H1 (cell line): ENCODE measurements at regions not wholly inside any gene's neighbourhood (a gene's known extent, or its start where the extent isn't known, plus 50 kb on each side); places are given as distances from the start of the nearest gene placed in this dataset.
A peak's percentile ranks its signal among the peaks of the same experiment; 100 is the strongest.

Experiments
- CTCF ChIA-PET: fragments of 300-600 bp; sonication (Branson Sonifier 250); formaldehyde crosslinking; loops from one replicate; lab custom pipeline; 2021; ENCODE audit not compliant: partially characterized antibody; lab: Charles Lee
- POLR2A ChIA-PET: fragments of 300-600 bp; sonication (Branson Sonifier 250); formaldehyde crosslinking; loops from one replicate; lab custom pipeline; 2021; ENCODE audit warnings: inconsistent platforms; ENCODE audit not compliant: partially characterized antibody; lab: Charles Lee
- DNase-seq, 2 experiments: peaks; one replicate each; pipeline versions ENCODE4 v3.0.0 to v3.0.0-alpha.2; 2010 to 2022; ENCODE audit warnings: low spot score in 2 of 2, low read depth in 1 of 2, mixed read lengths in 1 of 2
- FAIRE-seq: peaks from 2 replicates; lab custom pipeline; 2011; peaks lifted over from hg19 to GRCh38; lab: Jason Lieb, UNC
- H2AFZ ChIP-seq: 2 replicates; pipeline ENCODE4 v1.8.1; 2012; ENCODE audit warnings: low read length, inconsistent platforms
- H2AK5ac ChIP-seq: 2 replicates; pipeline ENCODE4 v1.6.1; 2013; ENCODE audit warnings: low read depth, low read length
- H2BK120ac ChIP-seq: replicated peaks from 2 replicates; pipeline ENCODE3; 2013; ENCODE audit warnings: low read depth, low read length, inconsistent platforms
- H2BK12ac ChIP-seq: 2 replicates; pipeline ENCODE4 v1.6.1; 2013; ENCODE audit warnings: low read depth, low read length
- H2BK15ac ChIP-seq: 2 replicates; pipeline ENCODE4 v1.6.1; 2013; ENCODE audit warnings: low read length
- H2BK20ac ChIP-seq: 2 replicates; pipeline ENCODE4 v1.6.1; 2013; ENCODE audit warnings: low read length
- H2BK5ac ChIP-seq: 2 replicates; pipeline ENCODE4 v1.6.1; 2013; ENCODE audit warnings: low read depth, low read length
- H3K14ac ChIP-seq: 2 replicates; pipeline ENCODE4 v1.6.1; 2013; ENCODE audit warnings: inconsistent platforms; ENCODE audit not compliant: insufficient read length
- H3K18ac ChIP-seq: 2 replicates; pipeline ENCODE4 v1.6.1; 2013; ENCODE audit warnings: low read length; ENCODE audit errors: extremely low read depth
- H3K23ac ChIP-seq: 2 replicates; pipeline ENCODE4 v1.6.1; 2013; ENCODE audit warnings: inconsistent platforms; ENCODE audit not compliant: insufficient read length
- H3K23me2 ChIP-seq: 2 replicates; pipeline ENCODE4 v1.6.1; 2013; ENCODE audit warnings: low read depth, low read length
- H3K27ac ChIP-seq: 2 replicates; pipeline ENCODE4 v1.6.1; 2011; ENCODE audit warnings: low read depth, low read length, inconsistent platforms
- H3K27me3 ChIP-seq, 4 experiments: replicated peaks in 1 of 4; 1 replicate in 1 of 4; 2 replicates in 3 of 4; pipeline versions ENCODE4 v1.6.1 to v1.8.1; 2011 to 2013; ENCODE audit warnings: low read length in 3 of 4, mild to moderate bottlenecking in 3 of 4, inconsistent platforms in 2 of 4, mixed read lengths in 2 of 4, moderate library complexity in 1 of 4; ENCODE audit not compliant: control insufficient read depth in 3 of 4, insufficient read depth in 3 of 4; ENCODE audit errors: extremely low read depth in 1 of 4
- H3K36me3 ChIP-seq, 4 experiments: 2 replicates each; pipeline versions ENCODE4 v1.6.1 to v1.8.1; 2011 to 2013; ENCODE audit warnings: mild to moderate bottlenecking in 4 of 4, low read length in 3 of 4, moderate library complexity in 2 of 4, control low read depth in 1 of 4, inconsistent platforms in 1 of 4; ENCODE audit not compliant: insufficient read depth in 4 of 4, control insufficient read depth in 2 of 4
- H3K4ac ChIP-seq: replicated peaks from 2 replicates; pipeline ENCODE3; 2013; ENCODE audit warnings: low read length, low read depth, mixed read lengths, inconsistent platforms; ENCODE audit not compliant: insufficient read length
- H3K4me1 ChIP-seq, 4 experiments: replicated peaks in 1 of 4; 1 replicate in 1 of 4; 2 replicates in 3 of 4; pipeline versions ENCODE4 v1.6.1 to v1.8.1; 2011 to 2013; ENCODE audit warnings: low read length in 3 of 4, inconsistent platforms in 2 of 4, mixed read lengths in 1 of 4; ENCODE audit not compliant: insufficient read depth in 4 of 4, control insufficient read depth in 3 of 4
- H3K4me2 ChIP-seq, 2 experiments: 2 replicates each; pipeline versions ENCODE4 v1.6.1 to v1.8.1; 2011 to 2013; ENCODE audit warnings: low read depth in 2 of 2, low read length in 2 of 2, control low read depth in 1 of 2, inconsistent platforms in 1 of 2, mild to moderate bottlenecking in 1 of 2; ENCODE audit not compliant: insufficient read depth in 1 of 2
- H3K4me3 ChIP-seq, 4 experiments: fragments of 200-600, 300-600 bp in 1 of 4; sonication (generic), shearing (Covaris generic), sonication (Bioruptor Twin) in 1 of 4; 2 replicates each; pipeline versions ENCODE4 v1.5.1 to v1.8.1; 2011 to 2016; ENCODE audit warnings: low read length in 4 of 4, low read depth in 3 of 4, control low read depth in 2 of 4, inconsistent platforms in 2 of 4, mild to moderate bottlenecking in 2 of 4, mixed read lengths in 1 of 4, moderate library complexity in 1 of 4; ENCODE audit not compliant: insufficient read depth in 2 of 4; ENCODE audit errors: extremely low read depth in 1 of 4
- H3K56ac ChIP-seq: replicated peaks from 2 replicates; pipeline ENCODE3; 2013; ENCODE audit warnings: low read depth, mild to moderate bottlenecking, mixed read lengths, low read length, inconsistent platforms; ENCODE audit not compliant: insufficient read length
- H3K79me1 ChIP-seq: 2 replicates; pipeline ENCODE4 v1.6.1; 2013; ENCODE audit warnings: low read depth, low read length, control low read depth
- H3K79me2 ChIP-seq, 2 experiments: 2 replicates each; pipeline versions ENCODE4 v1.6.1 to v1.8.1; 2012 to 2013; ENCODE audit warnings: low read length in 2 of 2, mild to moderate bottlenecking in 2 of 2, inconsistent platforms in 1 of 2; ENCODE audit not compliant: insufficient read depth in 2 of 2, control insufficient read depth in 1 of 2
- H3K9ac ChIP-seq, 4 experiments: replicated peaks in 1 of 4; 1 replicate in 1 of 4; 2 replicates in 3 of 4; pipeline versions ENCODE4 v1.6.1 to v1.8.1; 2011 to 2013; ENCODE audit warnings: low read depth in 3 of 4, low read length in 3 of 4, control low read depth in 2 of 4, mild to moderate bottlenecking in 2 of 4, moderate library complexity in 2 of 4, inconsistent platforms in 1 of 4; ENCODE audit errors: extremely low read depth in 1 of 4
- H3K9me3 ChIP-seq, 2 experiments: 2 replicates each; pipeline versions ENCODE4 v1.6.1 to v1.8.1; 2012 to 2013; ENCODE audit warnings: mild to moderate bottlenecking in 2 of 2, moderate library complexity in 2 of 2, control low read depth in 1 of 2, inconsistent platforms in 1 of 2, low read depth in 1 of 2, low read length in 1 of 2, mixed read lengths in 1 of 2; ENCODE audit not compliant: insufficient read depth in 2 of 2
- H4K20me1 ChIP-seq, 2 experiments: replicated peaks in 1 of 2; 2 replicates each; pipeline versions ENCODE3 to v1.8.1; 2011 to 2013; ENCODE audit warnings: inconsistent platforms in 2 of 2, low read length in 2 of 2, mild to moderate bottlenecking in 1 of 2; ENCODE audit not compliant: insufficient read depth in 2 of 2, control insufficient read depth in 1 of 2
- H4K5ac ChIP-seq: 2 replicates; pipeline ENCODE4 v1.6.1; 2013; ENCODE audit warnings: low read length, low read depth, mixed read lengths, inconsistent platforms; ENCODE audit not compliant: insufficient read length
- H4K8ac ChIP-seq: 2 replicates; pipeline ENCODE4 v1.8.0; 2013; ENCODE audit warnings: mild to moderate bottlenecking, moderate library complexity, low read length, inconsistent platforms; ENCODE audit not compliant: insufficient read depth; ENCODE audit errors: extremely low read depth
- H4K91ac ChIP-seq: replicated peaks from 2 replicates; pipeline ENCODE3; 2013; ENCODE audit warnings: low read length, mixed read lengths, inconsistent platforms; ENCODE audit not compliant: insufficient read length
- ASH2L ChIP-seq: fragments of 200-600, 300-600 bp; sonication (generic); IDR thresholded peaks from one replicate; pipeline ENCODE4 v1.7.1; 2017; ENCODE audit warnings: low read length
- HDAC6 ChIP-seq: IDR thresholded peaks from one replicate; pipeline ENCODE4 v1.7.1; 2012; ENCODE audit warnings: low read depth, mild to moderate bottlenecking, inconsistent platforms, low read length, moderate library complexity
- JUND ChIP-seq: IDR thresholded peaks from 2 replicates; pipeline ENCODE4 v1.6.1; 2011; ENCODE audit warnings: mild to moderate bottlenecking, improper control_type of control experiment, low read length
- PHF8 ChIP-seq: fragments of 200-600 bp; sonication (generic); conservative IDR thresholded peaks from 2 replicates; pipeline ENCODE4 v1.7.1; 2012; ENCODE audit warnings: low read depth, mild to moderate bottlenecking, inconsistent platforms, low read length, moderate library complexity
- RNF2 ChIP-seq: fragments of 200-900, 300-1000 bp; sonication (generic); IDR thresholded peaks from 2 replicates; pipeline ENCODE4 v1.7.1; 2016; ENCODE audit warnings: borderline replicate concordance, low read depth, mild to moderate bottlenecking, antibody characterized with exemption, low read length; ENCODE audit not compliant: poor library complexity, severe bottlenecking; ENCODE audit errors: missing control alignments
- RXRA ChIP-seq: IDR thresholded peaks from 2 replicates; pipeline ENCODE4 v1.6.1; 2011; ENCODE audit warnings: low read depth, mild to moderate bottlenecking, low read length, moderate library complexity; ENCODE audit not compliant: insufficient read depth
- SIX5 ChIP-seq: IDR thresholded peaks from 2 replicates; pipeline ENCODE4 v1.6.1; 2011; ENCODE audit warnings: mild to moderate bottlenecking, low read depth, low read length
- TAF7 ChIP-seq: optimal IDR thresholded peaks from 2 replicates; pipeline ENCODE3; 2011; ENCODE audit warnings: low read depth, mild to moderate bottlenecking, inconsistent platforms, low read length, moderate library complexity, borderline replicate concordance
- TCF12 ChIP-seq: IDR thresholded peaks from 2 replicates; pipeline ENCODE4 v1.6.1; 2011; ENCODE audit warnings: low read depth, mild to moderate bottlenecking, low read length
- WGBS, 2 experiments: shearing (Covaris generic) in 1 of 2; methylation state at CpG; one replicate each; pipeline versions ENCODE4 v1.1.6 to v1.1.7; 2013 to 2015; ENCODE audit warnings: low lambda C conversion rate in 2 of 2, mixed read lengths in 2 of 2, inconsistent platforms in 1 of 2, low coverage in 1 of 2, missing lambda C conversion rate in 1 of 2; ENCODE audit not compliant: insufficient replicate concordance in 2 of 2, insufficient coverage in 1 of 2, insufficient read length in 1 of 2; ENCODE audit errors: extremely low coverage in 1 of 2, missing lambda C conversion rate in 1 of 2; 5-methylcytosine and 5-hydroxymethylcytosine counted together
- TF ChIP-seq, protein P1 (sequence below): IDR thresholded peaks from 2 replicates; pipeline ENCODE4 v1.6.1; 2011; ENCODE audit warnings: low read length, improper control_type of control experiment
- TF ChIP-seq, protein P2 (sequence below): IDR thresholded peaks from 2 replicates; pipeline ENCODE4 v1.6.1; 2012; ENCODE audit warnings: inconsistent platforms

- Histone ChIP-seq H2BK5ac (peak overlapping the region; percentile 98; the same call in 1 of the 2 replicates), H4K8ac (no peak overlapping the region), H3K18ac (peak overlapping the region; percentile 80), H2BK12ac (peak overlapping the region; percentile 98), H2BK20ac (peak overlapping the region; percentile 100), H2BK120ac (peak overlapping the region; percentile 99), H4K5ac (peak overlapping the region; percentile 2), H4K91ac (peak overlapping the region; percentile 83), H3K79me1 (no peaks in the 10 kb centered on the region), H2AK5ac (peak overlapping the region; percentile 89), H3K4me2 (peak overlapping the region; percentile 8 to 41; a peak in 2 of 4 replicates), H3K27me3 (peaks cover 0 to 1% (median 0%) of the 10 kb centered on the region in 4 experiments; a peak in 1 of 7 replicates), H3K4ac (peak overlapping the region; percentile 28), H3K4me3 (peak overlapping the region in 1 of 4 experiments; percentile 23; a peak in 1 of 8 replicates), H3K79me2 (no peaks in the 10 kb centered on the region), H2BK15ac (no peak overlapping the region), H3K4me1 (peaks cover 2 to 20% (median 11%) of the 10 kb centered on the region in 4 experiments; a peak in 6 of 7 replicates), H3K36me3 (peaks cover 0 to 14% (median 6%) of the 10 kb centered on the region in 4 experiments; a peak in 2 of 8 replicates), H3K23me2 (no peaks in the 10 kb centered on the region; the same call in 1 of the 2 replicates), H4K20me1 (no peaks in the 10 kb centered on the region), H3K9me3 (peaks cover 22 to 32% of the 10 kb centered on the region in 2 experiments), H3K27ac (peak overlapping the region; percentile 24), H3K23ac (no peak overlapping the region), H3K14ac (no peak overlapping the region), H3K56ac (no peak overlapping the region), H2AFZ (no peak overlapping the region), H3K9ac (no peak overlapping the region)
- POLR2A ChIA-PET = interaction anchor here (0.7 to 1.6 kb wide), 4 partner anchors 10 to 114 kb away, joined by 3 to 4 read pairs (median 4); no protein-coding TSS in a partner anchor
- CTCF ChIA-PET = interaction anchor here (0.7 to 2.0 kb wide), 3 partner anchors 10 to 13 kb away, joined by 3 to 9 read pairs (median 4); no protein-coding TSS in a partner anchor
- DNase-seq = no peak
- no peak for FAIRE-seq
- 63% methylated on average over 1 of the region's 1 CpG; no CpG with 5 or more reads in 1 of the 2 experiments for WGBS, 2 experiments
- TF ChIP-seq, protein P1, sequence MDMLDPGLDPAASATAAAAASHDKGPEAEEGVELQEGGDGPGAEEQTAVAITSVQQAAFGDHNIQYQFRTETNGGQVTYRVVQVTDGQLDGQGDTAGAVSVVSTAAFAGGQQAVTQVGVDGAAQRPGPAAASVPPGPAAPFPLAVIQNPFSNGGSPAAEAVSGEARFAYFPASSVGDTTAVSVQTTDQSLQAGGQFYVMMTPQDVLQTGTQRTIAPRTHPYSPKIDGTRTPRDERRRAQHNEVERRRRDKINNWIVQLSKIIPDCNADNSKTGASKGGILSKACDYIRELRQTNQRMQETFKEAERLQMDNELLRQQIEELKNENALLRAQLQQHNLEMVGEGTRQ = no peak
- no peak for TF ChIP-seq TCF12
- no peak for TF ChIP-seq SIX5
- TF ChIP-seq PHF8 = no peak
- no peak for TF ChIP-seq TAF7
- no peak for TF ChIP-seq HDAC6
- no peak for TF ChIP-seq RXRA
- TF ChIP-seq, protein P2, sequence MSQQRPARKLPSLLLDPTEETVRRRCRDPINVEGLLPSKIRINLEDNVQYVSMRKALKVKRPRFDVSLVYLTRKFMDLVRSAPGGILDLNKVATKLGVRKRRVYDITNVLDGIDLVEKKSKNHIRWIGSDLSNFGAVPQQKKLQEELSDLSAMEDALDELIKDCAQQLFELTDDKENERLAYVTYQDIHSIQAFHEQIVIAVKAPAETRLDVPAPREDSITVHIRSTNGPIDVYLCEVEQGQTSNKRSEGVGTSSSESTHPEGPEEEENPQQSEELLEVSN = no peak
- TF ChIP-seq ASH2L = no peak
- no peak for TF ChIP-seq RNF2
- no peak for TF ChIP-seq JUND
Observed at GRCh38 chr7:152969839-152970238, 210.3 kb downstream of the ACTR3B start.
